DMS153 treated with DMSO at 0.1 percent for 48 hours (cell line): ENCODE measurements at regions not wholly inside any gene's neighbourhood (a gene's known extent, or its start where the extent isn't known, plus 50 kb on each side); places are given as distances from the start of the nearest gene placed in this dataset.
"Not testable (repeated sequence)": the region's sequence is repeated elsewhere in the genome, so short reads cannot be mapped to it uniquely, and the experiment has no call there.

Experiments used
- DNase-seq: peaks from one replicate; lab custom pipeline; 2025; ENCODE audit not compliant: unreplicated experiment; lab: John Stamatoyannopoulos, UW

DNA sequence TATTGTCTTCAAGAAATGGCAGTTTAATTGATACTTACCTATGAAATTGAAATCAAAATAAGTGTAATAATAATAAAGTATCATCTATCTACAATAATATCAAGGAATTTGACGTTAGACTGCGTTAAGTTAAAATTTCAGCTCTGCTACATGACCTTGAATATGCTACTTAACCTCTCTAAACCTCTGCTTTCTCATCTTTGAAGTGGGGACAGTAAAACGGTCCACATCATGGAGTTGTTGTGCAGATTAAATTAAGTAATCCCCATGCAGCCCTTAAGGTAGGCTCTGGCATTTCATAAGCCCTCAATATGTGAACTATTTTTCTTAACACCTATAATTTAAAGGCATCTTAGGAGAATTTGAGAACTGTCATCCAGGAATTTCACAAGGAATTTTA lies 252.4 kb upstream of the PHF14 start:
- DNase-seq = no peak

DNA sequence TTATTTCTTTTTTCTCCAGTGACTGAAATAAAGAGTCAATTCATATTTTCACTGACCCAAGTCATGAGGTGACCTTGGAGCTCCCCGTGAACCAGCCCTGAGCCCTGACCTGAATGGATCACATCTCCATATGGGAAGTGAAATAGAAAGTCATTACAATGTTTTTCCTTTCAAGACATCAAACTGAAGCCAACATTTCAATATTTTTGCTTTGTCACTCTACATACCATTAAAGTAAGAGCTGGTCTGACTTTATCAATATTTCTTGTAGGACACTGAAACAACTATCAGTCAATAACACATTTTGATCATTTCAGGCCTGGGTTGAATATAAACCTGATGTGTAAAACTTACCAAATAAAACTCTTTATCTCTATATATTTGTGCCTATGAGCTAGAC lies 249.8 kb upstream of the PHF14 start:
- DNase-seq = no peak

DNA sequence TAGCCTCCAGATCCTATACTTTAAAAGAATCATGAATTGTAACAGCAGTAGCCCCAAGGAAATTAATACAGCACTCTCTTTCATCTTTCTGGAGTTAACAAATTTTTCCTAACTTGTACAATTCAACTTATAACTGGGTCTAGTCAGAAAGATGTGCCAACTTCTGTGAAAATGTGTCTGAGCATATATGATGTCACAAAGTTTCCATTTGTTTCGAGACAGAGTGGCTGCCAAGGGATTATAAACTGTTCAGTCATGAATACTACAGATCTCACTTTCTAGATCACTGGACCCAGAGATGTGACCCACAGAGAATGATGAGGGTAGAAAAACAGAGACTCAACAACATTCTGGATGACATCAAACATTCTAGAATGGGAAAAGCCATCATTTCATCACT lies 249.2 kb upstream of the PHF14 start:
- no peak for DNase-seq

DNA sequence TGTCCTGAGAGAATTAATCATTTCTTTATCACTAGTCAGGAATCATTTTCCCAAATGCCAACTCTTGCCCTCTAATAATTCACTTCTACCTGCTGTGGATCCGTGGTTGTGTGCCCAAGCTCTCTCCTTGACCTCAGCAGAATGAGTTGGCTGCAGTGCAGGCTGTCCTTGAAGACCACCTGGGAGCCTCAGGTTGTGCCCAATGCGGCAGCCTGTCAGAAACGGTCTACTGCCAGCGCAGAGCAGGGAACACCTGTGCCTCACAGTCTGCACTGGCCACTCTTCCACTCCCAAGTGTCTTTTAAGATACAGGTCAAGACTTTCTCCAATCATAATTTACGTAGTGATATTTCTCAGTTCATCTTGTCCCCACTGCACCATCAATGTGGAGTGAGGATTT lies 246.0 kb upstream of the PHF14 start:
- no peak for DNase-seq

DNA sequence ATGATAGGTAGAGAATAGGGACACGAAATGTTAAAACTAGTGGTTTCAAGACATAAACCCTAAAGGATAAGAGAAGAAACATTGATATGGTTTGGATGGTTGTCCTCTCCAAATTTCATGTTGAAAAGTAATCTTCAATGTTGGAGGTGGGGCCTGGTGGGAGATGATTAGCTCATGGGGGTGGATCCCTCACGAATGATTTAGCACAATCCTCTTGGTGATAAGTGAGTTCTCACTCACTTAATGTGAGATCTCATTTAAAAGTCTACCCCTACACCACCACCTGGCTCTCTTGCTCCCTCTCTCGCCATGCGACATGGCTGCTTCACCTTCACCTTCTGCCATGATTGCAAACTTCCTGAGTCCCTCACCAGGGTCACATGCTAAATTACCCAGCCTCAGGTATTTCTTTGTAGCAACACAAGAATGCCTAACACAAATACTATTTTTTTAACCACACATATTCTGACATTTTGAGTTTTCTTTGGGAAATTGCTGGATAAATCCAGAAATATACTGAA lies 242.4 kb upstream of the PHF14 start:
- no peak for DNase-seq

DNA sequence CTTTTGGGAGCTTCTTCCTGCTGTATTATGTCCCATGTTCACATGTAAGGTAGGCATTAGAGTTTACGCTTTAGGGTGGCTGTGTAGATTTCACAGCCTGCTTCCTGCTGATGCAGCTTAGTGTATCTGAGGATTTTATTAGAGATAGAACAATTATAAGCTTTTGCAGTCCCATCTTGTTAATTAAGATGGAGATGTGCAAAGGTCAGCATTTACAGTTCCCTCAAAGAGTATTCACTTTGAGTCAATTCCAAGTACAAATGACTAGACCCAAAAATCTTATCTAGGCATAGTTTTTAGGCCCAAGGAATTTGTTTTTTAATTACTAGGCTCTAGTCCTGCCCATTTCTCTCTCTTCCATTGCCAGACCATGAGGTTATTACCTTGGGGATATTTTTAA lies 239.9 kb upstream of the PHF14 start:
- no peak for DNase-seq

DNA sequence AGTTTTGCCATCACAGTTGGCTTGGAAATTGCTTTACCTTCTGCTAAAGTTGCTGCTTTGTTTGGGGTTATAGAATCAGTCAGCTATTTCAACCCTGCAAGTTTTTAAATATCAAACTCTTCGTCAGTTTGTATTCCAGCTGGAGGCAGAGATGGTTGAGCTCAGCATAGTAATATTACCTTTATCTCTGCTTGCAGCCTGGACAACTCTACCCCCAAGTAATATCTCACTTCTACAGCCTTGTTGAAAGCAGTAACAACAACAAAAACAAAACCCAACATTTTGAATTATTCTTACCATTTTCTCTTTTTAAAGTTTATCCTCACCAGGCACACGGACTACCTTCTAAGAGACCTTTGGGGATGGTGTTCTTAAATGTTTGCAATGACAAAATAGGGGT lies 239.1 kb upstream of the PHF14 start:
- no peak for DNase-seq

DNA sequence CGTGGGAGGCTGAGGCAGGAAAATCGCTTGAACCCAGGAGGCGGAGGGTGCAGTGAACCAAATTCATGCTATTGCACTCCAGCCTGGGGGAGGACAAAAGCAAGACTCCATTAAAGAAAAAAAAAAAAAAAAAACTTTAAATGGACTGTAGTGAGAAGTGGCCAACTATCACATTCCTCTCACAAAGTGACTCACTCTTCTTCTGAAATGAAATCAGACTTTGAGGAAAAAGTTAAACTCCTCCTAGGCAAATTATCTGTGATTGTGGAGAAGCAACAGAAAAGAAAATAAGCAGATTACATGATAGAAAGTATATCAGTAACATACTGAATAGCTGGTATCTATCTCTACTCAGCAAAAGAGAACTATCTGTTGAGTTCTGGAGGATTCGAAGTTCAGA lies 234.3 kb upstream of the PHF14 start:
- DNase-seq = no peak

DNA sequence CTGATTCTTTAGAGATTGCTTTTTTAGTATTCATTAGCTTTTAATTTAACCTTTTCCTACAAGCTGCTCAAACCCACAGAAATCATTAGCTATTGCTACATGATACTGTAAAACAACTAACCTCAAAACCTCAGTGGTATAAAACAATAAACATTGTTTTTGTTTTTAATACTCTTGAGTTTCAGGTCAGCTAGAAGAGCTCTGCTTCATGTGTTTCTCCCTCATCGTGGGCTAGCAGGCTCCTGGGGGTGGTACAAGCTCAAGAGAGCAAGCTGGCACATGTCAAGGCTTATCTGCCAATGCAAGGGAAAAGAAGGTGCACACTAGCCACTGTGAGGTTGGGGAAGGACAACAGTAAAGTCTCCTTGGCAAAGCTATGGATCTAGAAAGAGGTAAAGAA lies 232.9 kb upstream of the PHF14 start:
- no peak for DNase-seq

DNA sequence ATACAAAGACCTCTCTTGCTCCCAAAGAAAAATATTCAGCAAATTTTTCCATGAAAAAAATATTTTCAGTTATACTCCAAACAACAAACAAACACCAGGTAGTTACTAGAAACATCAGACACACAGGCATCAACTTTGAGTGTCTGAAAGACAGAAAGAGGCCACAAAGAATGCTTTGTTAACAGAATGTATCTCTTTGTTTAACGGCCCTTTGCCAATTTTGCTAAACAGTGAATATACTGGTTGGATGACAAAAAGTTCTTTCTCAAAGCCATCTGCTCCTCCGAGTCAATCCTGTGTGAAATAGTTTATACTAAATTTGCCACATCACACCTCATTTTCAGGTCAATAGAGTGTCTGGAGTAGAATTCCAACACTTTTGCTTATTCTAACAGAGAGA lies 216.7 kb upstream of the PHF14 start:
- DNase-seq = no peak

DNA sequence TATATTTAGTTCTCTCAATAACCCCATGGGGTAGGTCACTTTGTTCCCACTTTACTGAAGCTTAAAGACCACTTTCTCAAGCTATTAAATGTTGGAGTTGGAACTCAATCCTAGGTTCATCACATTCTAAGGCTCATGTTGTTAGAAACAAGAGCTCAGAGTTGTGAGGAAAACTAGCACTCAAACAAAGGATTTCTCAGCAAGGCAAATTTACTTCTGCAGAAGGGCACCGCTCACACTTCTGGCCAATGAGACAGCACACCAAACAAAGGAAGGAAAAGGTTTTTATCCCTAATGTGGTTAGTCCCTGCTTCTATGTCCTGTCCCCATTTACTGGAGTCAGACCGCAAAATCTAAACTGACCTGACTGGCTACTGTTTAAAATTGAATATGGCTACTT lies 214.6 kb upstream of the PHF14 start:
- DNase-seq = no peak

DNA sequence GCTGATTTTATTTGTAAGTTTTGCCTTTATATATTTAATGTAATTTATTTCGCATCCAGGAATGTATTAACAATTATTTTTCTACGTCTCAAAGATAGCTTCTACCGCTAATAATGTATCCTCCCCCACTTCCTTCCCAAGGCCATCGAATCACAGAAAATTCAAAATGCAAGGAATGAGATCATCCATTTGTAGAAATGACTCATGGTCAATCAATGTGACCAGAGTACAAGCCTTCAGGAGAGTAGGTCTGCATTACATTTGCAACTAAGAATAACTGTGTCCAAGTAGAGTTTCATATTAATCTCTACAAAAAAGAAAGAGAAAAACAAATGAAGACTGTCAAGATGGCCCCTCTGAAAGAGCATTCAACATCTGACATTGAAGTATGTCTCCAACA lies 205.9 kb upstream of the PHF14 start:
- DNase-seq = no peak

DNA sequence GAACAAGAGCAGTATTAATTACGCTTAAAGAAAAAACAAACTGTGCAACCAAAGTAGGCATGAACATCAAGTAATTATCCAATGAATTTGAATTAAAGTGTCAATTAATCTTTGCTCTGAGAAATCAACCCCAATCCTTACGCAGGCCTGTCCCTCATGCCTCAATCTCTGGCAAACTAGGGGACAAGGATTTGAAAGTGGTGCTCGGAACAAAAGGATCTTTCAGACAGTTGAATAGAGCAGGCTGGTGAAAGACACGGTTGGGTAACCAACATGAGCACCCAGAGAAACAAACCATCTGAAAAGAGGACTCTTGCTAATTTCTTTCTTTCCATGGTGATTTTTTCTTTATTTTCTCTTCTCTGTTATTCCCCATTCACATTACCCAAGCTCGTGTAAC lies 203.5 kb upstream of the PHF14 start:
- no peak for DNase-seq

DNA sequence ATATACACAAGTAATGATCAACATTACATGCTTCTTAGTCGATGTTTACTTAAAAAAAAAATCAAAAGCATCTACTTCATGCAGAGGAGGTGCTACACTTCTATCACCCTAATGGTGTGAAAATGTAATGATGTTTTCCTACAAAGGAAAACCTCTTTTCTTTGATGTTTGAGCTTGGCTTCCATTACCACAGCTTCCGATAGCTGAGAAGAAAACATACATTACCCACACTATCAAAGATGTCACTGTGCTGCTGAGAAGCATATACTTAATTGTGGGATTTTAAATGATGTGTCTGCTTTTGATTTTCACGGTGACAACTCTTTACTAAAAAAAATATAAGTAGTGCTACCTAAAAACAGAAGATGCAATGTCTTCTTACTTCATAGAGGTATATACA lies 200.2 kb upstream of the PHF14 start:
- DNase-seq = no peak

DNA sequence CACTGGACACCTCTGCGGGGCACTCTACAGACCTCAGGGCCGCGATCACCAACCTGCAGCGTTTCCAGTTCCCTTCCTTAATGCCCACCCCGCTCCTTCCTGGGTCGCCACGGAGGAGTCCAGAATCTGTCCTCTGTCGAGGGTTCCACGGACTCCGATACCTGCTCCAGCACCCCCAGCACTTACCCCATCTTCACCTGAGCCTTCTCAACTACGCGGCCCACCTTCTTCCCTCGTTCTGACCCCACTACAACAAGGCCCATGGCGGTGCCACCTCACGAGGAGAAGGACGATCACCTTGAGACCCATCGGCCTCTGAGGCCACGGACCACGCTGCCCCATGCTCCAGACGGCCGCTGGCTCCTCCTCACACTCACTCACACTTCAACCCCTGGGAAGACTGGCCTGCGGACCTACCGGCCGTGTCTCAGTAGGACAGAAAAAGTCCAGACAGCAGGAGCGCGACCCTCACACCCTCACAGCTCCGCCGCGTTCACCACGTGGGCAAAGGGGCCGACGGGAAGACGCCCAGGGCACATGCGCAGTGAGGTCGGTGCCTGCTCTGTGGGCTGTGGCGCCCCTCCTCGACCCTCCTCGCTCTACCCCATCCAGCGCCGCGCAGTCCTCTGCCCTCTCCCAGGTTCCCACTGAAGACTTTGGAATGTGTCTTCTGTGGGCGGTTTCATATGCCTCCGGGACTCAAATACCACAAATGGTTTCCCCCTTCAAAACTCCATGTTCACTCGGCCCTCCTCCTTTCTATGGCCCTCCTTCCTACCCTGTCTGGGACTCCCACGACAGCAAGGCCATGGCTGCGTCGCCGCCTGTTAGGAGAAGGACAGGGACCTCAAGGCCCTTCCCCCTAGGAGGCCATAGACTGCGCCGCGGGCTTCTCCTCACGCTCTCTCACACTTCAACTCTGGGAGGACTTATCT lies 193.9 kb upstream of the PHF14 start:
- DNase-seq = no peak

DNA sequence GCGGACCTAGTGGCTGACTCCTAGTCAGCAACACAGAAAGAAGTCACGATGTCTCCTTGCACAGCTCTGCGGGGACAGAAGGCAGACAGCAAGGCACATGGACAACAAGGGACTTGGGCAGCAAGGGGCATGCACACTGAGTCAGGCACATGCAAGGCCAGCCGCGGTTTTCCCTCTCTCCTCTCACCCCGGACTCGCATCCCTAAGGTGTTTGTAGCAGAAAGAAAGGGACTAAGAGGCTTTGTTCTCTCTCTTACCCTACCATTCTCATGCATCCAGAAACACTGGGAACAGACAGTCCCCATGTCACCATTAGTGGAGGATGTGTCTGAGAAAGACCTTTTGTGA lies 193.3 kb upstream of the PHF14 start:
- no peak for DNase-seq

DNA sequence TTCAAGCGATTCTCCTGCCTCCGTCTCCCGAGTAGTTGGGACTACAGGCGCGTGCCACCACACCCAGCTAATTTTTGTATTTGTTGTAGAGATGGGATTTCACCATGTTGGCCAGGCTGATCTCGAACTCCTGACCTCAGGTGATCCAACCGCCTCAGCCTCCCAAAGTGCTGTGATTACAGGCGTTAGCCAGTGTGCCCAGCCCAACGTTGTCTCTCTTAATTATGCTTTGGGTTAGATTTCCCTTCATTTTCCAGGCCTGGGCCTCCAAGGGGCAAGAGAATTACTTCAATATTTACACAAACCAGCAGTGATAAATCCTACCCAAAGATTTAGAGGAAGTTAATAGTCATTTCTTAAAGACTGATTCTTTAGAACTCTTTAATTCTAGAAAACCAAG lies 186.7 kb upstream of the PHF14 start:
- DNase-seq = not testable (repeated sequence)

DNA sequence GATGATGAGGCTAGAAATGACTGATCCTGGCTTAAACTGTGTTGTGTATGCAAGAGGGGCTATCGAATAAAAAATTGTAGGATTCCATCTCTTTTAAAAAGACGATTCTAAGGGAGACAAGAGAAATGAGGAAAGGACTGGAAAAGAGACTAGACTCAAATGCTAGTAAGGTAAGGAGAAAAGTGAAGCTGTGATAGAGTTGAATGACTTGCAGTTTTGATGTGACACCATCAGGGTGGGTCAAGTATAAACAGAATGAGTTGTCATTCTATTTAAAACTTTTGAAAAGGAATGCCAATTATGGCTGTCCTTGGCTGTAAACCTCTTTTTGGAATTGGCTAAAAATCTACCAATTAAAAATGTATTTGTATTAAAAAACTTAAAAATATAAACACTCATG lies 184.5 kb upstream of the PHF14 start:
- DNase-seq = no peak

DNA sequence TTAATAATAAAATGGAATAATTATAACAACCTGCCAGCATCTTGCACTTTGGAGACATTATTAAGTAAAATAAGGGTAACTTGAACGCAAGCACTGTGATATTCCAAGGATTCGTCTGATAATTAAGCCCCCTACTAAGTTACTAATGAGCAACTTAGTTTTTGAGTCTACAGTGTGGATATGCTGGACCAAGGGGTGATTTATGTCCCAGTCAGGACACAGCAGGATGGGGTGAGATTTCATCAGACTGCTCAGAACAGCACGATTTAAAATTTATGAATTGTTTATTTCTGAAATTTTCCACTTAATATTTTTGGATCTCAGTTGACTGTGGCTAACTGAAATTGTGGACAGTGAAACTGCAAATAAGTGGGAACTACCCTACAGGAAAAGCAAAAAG lies 182.8 kb upstream of the PHF14 start:
- DNase-seq = no peak

DNA sequence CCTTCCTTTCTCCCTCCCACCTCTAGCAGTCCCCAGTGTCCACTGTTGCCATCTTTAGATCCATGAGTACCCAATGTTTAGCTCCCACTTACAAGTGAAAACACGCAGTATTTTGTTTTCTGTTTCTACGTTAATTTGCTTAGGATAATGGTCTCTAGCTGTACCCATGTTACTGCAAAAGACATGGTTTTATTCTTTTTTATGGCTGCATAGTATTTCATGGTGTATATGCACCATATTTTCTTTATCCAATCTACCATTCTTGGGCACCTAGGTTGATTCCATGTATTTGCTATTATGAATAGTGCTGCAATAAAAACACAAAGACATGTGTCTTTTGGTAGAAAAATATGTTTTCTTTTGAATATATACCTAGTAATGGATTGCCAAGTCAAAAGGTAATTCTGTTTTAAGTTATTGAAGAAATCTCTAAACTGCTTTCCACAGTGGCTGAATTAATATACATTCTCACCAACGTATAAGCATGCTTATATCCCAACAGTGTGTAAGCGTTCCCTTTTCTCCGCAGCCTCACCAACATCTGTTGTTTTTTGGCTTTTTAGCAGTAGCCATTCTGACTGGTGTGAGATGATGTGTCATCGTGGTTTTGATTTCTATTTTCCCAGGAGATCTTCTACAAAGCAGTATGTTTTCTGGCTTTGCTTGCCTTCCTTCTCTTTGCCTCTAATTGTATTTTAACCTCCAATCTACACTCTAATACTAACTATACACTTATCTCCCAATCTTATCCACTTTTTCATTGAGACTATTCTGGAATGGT lies 179.5 kb upstream of the PHF14 start:
- DNase-seq = no peak

DNA sequence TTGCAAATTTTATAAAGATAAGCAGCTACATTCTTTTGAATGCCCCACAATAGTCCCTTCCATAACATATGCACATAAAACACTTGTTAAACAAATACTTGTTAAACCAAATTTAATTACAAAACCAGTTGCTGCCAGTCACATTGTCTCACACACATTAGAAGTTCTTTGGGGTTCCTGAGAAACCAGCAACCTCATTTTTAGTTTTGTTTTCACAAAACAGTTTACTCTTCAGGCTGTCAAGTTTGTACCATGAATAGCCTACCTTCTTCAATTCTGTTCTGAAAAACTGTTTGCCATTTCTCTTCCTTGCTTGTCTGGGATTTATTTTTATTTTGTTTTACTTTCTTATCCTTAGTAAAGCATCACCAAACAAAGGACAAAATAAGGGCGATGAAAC lies 176.5 kb upstream of the PHF14 start:
- DNase-seq = no peak

DNA sequence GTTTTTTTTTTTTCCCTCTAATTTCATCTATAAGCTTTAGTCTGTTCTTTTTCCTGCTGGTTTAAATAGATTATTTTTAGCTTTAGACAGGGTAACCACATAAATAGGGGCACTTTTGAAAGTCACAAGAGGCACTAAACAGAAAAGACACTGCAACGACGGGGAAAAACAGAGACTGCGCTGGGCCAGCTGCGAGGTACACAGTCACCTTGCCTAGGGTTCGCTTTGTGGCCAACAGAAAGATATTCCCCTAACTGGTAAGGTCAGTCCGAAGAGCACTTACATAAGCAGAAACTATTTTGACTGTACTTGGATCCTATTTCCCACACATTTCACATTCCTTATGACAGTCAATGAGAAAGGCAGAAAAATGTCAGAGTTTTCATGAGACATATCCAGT lies 175.6 kb upstream of the PHF14 start:
- no peak for DNase-seq
